ENCODE measurements at regions not wholly inside any gene's neighbourhood (a gene's known extent, or its start where the extent isn't known, plus 50 kb on each side); places are given as distances from the start of the nearest gene placed in this dataset.

DNA sequence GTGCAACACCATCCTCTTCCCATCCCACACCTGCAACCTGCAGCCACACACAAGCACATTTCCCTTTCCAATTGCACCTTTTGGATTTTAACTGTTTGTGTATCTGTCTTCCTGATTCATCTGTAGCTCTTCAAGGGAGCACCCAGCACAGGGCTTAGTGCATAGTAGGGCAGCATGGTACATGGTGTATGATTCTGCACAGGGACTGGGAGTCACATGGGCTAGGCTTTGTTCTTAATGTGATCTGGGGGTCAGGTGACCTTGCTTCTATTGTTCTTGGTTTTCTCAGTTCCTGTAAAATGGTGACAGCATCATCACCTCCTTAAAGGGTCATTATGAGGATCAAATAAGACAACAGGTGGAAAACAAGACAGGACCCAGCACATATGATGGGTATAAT, 419.3 kb downstream of the MATN1 start:
- ChIA-PET CTCF (ENCODE audit: low intra/inter-chr PET ratio, low total read pairs) (no interaction called here), POLR2A (no interaction called here)
- ATAC-seq, result no peak
- no peak overlapping the region for H3K9ac ChIP-seq (ENCODE audit: insufficient read depth, low read depth, low read length)
- no peaks in the 10 kb centered on the region for H3K36me3 ChIP-seq (replicated peaks in 1 of 2; ENCODE audit: control insufficient read depth in 1 of 2, insufficient read depth in 2 of 2, low read length in 2 of 2)
- no peak for DNase-seq (ENCODE audit: low spot score)
- H2AFZ ChIP-seq (ENCODE audit: low read length), result no peak overlapping the region
- no peaks in the 10 kb centered on the region for H3K79me2 ChIP-seq (ENCODE audit: insufficient read depth, low read length)
- TF ChIP-seq ZNF749 (CRISPR knock-in tag; IDR thresholded peaks at IDR 0.05; ENCODE audit: borderline replicate concordance), result no peak
- TF ChIP-seq, protein P1, sequence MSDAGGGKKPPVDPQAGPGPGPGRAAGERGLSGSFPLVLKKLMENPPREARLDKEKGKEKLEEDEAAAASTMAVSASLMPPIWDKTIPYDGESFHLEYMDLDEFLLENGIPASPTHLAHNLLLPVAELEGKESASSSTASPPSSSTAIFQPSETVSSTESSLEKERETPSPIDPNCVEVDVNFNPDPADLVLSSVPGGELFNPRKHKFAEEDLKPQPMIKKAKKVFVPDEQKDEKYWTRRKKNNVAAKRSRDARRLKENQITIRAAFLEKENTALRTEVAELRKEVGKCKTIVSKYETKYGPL (CRISPR knock-in tag; IDR thresholded peaks at IDR 0.05), result no peak
- TF ChIP-seq SOX6 (IDR thresholded peaks at IDR 0.05), result no peak
- TF ChIP-seq SOX6 (CRISPR knock-in tag; IDR thresholded peaks at IDR 0.05), result no peak
- TF ChIP-seq SPEN (CRISPR knock-in tag; IDR thresholded peaks at IDR 0.05; ENCODE audit: low read depth), result no peak
- TF ChIP-seq ZNF121 (CRISPR knock-in tag; IDR thresholded peaks at IDR 0.05), result no peak
- TF ChIP-seq, protein P2, sequence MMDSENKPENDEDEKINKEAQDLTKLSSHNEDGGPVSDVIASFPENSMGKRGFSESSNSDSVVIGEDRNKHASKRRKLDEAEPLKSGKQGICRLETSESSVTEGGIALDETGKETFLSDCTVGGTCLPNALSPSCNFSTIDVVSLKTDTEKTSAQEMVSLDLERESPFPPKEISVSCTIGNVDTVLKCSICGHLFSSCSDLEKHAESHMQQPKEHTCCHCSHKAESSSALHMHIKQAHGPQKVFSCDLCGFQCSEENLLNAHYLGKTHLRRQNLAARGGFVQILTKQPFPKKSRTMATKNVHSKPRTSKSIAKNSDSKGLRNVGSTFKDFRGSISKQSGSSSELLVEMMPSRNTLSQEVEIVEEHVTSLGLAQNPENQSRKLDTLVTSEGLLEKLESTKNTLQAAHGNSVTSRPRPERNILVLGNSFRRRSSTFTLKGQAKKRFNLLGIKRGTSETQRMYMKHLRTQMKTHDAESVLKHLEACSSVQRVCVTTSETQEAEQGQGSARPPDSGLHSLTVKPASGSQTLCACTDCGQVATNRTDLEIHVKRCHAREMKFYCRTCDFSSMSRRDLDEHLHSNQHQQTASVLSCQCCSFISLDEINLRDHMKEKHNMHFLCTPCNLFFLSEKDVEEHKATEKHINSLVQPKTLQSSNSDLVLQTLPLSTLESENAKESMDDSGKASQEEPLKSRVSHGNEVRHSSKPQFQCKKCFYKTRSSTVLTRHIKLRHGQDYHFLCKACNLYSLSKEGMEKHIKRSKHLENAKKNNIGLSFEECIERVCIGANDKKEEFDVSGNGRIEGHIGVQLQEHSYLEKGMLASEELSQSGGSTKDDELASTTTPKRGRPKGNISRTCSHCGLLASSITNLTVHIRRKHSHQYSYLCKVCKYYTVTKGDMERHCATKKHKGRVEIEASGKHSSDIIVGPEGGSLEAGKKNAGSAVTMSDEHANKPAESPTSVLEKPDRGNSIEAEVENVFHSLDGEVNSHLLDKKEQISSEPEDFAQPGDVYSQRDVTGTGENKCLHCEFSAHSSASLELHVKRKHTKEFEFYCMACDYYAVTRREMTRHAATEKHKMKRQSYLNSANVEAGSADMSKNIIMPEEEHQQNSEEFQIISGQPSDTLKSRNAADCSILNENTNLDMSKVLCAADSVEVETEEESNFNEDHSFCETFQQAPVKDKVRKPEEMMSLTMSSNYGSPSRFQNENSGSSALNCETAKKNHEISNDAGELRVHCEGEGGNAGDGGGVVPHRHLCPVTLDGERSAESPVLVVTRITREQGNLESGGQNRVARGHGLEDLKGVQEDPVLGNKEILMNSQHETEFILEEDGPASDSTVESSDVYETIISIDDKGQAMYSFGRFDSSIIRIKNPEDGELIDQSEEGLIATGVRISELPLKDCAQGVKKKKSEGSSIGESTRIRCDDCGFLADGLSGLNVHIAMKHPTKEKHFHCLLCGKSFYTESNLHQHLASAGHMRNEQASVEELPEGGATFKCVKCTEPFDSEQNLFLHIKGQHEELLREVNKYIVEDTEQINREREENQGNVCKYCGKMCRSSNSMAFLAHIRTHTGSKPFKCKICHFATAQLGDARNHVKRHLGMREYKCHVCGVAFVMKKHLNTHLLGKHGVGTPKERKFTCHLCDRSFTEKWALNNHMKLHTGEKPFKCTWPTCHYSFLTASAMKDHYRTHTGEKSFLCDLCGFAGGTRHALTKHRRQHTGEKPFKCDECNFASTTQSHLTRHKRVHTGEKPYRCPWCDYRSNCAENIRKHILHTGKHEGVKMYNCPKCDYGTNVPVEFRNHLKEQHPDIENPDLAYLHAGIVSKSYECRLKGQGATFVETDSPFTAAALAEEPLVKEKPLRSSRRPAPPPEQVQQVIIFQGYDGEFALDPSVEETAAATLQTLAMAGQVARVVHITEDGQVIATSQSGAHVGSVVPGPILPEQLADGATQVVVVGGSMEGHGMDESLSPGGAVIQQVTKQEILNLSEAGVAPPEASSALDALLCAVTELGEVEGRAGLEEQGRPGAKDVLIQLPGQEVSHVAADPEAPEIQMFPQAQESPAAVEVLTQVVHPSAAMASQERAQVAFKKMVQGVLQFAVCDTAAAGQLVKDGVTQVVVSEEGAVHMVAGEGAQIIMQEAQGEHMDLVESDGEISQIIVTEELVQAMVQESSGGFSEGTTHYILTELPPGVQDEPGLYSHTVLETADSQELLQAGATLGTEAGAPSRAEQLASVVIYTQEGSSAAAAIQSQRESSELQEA (CRISPR knock-in tag; IDR thresholded peaks at IDR 0.05; ENCODE audit: not compliant biosample characterization), result no peak
- TF ChIP-seq SP1 (IDR thresholded peaks at IDR 0.05), result no peak
- TF ChIP-seq SP1 (CRISPR knock-in tag; IDR thresholded peaks at IDR 0.05), result no peak
- H3K27ac ChIP-seq (ENCODE audit: extremely low read length, insufficient read depth, low read length), result no peak overlapping the region
- no peak overlapping the region for H3K4me3 ChIP-seq (replicated peaks in 1 of 3; ENCODE audit: insufficient read depth in 1 of 3, low read depth in 2 of 3, low read length in 3 of 3)
- H3K4me2 ChIP-seq (ENCODE audit: low read depth, low read length), result no peak overlapping the region
- no peaks in the 10 kb centered on the region for H3K4me1 ChIP-seq (ENCODE audit: insufficient read depth, low read length)
- no peaks in the 10 kb centered on the region for H3K27me3 ChIP-seq (ENCODE audit: control insufficient read depth in 1 of 2, insufficient read depth in 2 of 2, low read length in 2 of 2)
- H4K20me1 ChIP-seq (ENCODE audit: insufficient read depth, low read length), result no peaks in the 10 kb centered on the region
- intact Hi-C loops (cut with micrococcal nuclease; ENCODE audit: unreplicated experiment), result no loop called here
- H3K9me3 ChIP-seq (ENCODE audit: low read length), result no peaks in the 10 kb centered on the region
- in situ Hi-C loops (cut with HindIII; ENCODE audit: extremely low pct_ligation_motif_present, low pct_unique_long_range_greater_than_20kb), result no loop called here
- FAIRE-seq, result no peak
- BruUV-seq (replicated peaks), result no TSS peak
